NCI-H1048 (cell line): ENCODE measurements at regions not wholly inside any gene's neighbourhood (a gene's known extent, or its start where the extent isn't known, plus 50 kb on each side); places are given as distances from the start of the nearest gene placed in this dataset.

Experiments used
- DNase-seq: peaks from one replicate; lab custom pipeline; 2025; lab: John Stamatoyannopoulos, UW

- no peak for DNase-seq
Measured at GRCh38 chr1:73953586-73953985, 244.4 kb downstream of the LRRIQ3 start.

- DNase-seq, result no peak
Measured at GRCh38 chr1:73953186-73953585, 244.8 kb downstream of the LRRIQ3 start.

- DNase-seq, result no peak
Measured at GRCh38 chr1:73948055-73948454, 249.9 kb downstream of the LRRIQ3 start.

GRCh38 chr1:73947009-73947408 lies 251.0 kb downstream of the LRRIQ3 start:
- no peak for DNase-seq

- no peak for DNase-seq
Measured at GRCh38 chr1:73943270-73943669, 254.7 kb downstream of the LRRIQ3 start.

GRCh38 chr1:73930293-73930692 lies 267.7 kb downstream of the LRRIQ3 start:
- no peak for DNase-seq

GRCh38 chr1:73914951-73915350 lies 283.0 kb downstream of the LRRIQ3 start:
- DNase-seq, result no peak

GRCh38 chr1:73913025-73913424 lies 285.0 kb downstream of the LRRIQ3 start:
- DNase-seq, result no peak

- no peak for DNase-seq
Measured at GRCh38 chr1:73911849-73912248, 286.1 kb downstream of the LRRIQ3 start.

GRCh38 chr1:73910466-73910865 lies 287.5 kb downstream of the LRRIQ3 start:
- DNase-seq, result no peak

GRCh38 chr1:73910062-73910461 lies 287.9 kb downstream of the LRRIQ3 start:
- no peak for DNase-seq

- DNase-seq, result no peak
Measured at GRCh38 chr1:73909043-73909562, 288.9 kb downstream of the LRRIQ3 start.

- no peak for DNase-seq
Measured at GRCh38 chr1:73907051-73907450, 290.9 kb downstream of the LRRIQ3 start.

- no peak for DNase-seq
Measured at GRCh38 chr1:73903092-73903491, 294.9 kb downstream of the LRRIQ3 start.

GRCh38 chr1:73901738-73902137 lies 296.2 kb downstream of the LRRIQ3 start:
- DNase-seq, result peak; percentile 75

GRCh38 chr1:73899311-73899710 lies 298.7 kb downstream of the LRRIQ3 start:
- no peak for DNase-seq

GRCh38 chr1:73898540-73898939 lies 299.4 kb downstream of the LRRIQ3 start:
- DNase-seq, result no peak

- no peak for DNase-seq
Measured at GRCh38 chr1:73887412-73887811, 310.6 kb downstream of the LRRIQ3 start.

GRCh38 chr1:73886716-73887115 lies 311.3 kb downstream of the LRRIQ3 start:
- DNase-seq, result no peak

GRCh38 chr1:73874806-73875205 lies 323.2 kb downstream of the LRRIQ3 start:
- no peak for DNase-seq

- peak; percentile 45 for DNase-seq
Measured at GRCh38 chr1:73868810-73869336, 329.1 kb downstream of the LRRIQ3 start.

GRCh38 chr1:73862355-73862754 lies 335.6 kb downstream of the LRRIQ3 start:
- no peak for DNase-seq

- DNase-seq, result no peak
Measured at GRCh38 chr1:73860421-73860950, 337.5 kb downstream of the LRRIQ3 start.

GRCh38 chr1:73859227-73859626 lies 338.7 kb downstream of the LRRIQ3 start:
- no peak for DNase-seq
